Stimulated activated CD8-positive, alpha-beta memory T cell treated with anti-CD3 and anti-CD28 coated beads, Interleukin-12 subunit alpha, Interleukin-12 subunit beta, amount 100 ng/mL, for 1 hour (primary cell): ENCODE measurements at regions not wholly inside any gene's neighbourhood (a gene's known extent, or its start where the extent isn't known, plus 50 kb on each side); places are given as distances from the start of the nearest gene placed in this dataset.

Experiments
- DNase-seq: peaks from one replicate; pipeline ENCODE4 v3.0.0-alpha.2; 2020; ENCODE audit warnings: low read depth

- no peak for DNase-seq
These were observed 94.3 kb downstream of the C17orf67 start for GRCh38 chr17:56739376-56739775.

- DNase-seq, result no peak
These were observed 93.9 kb downstream of the C17orf67 start for GRCh38 chr17:56739776-56740175.

GRCh38 chr17:56740481-56740880 is 93.2 kb downstream of the C17orf67 start:
- no peak for DNase-seq
